ENCODE measurements at regions not wholly inside any gene's neighbourhood (a gene's known extent, or its start where the extent isn't known, plus 50 kb on each side); places are given as distances from the start of the nearest gene placed in this dataset.

GRCh38 chr14:97489750-97490149, 692.6 kb downstream of the VRK1 start:
- no peak for DNase-seq (ENCODE audit: low spot score)
- in situ Hi-C loops (cut with MboI; ENCODE audit: low sequenced_read_pairs, unreplicated experiment): no loop called here
- no peak for TF ChIP-seq CTCF (IDR thresholded peaks at IDR 0.05; ENCODE audit: borderline replicate concordance, control extremely low read depth, extremely low read depth, insufficient read depth, missing control alignments)

GRCh38 chr14:97490521-97491070, 693.4 kb downstream of the VRK1 start:
- in situ Hi-C loops (cut with MboI; ENCODE audit: low sequenced_read_pairs, unreplicated experiment): no loop called here
- no peak for DNase-seq (ENCODE audit: low spot score)

GRCh38 chr14:97491697-97492096, 694.5 kb downstream of the VRK1 start:
- in situ Hi-C loops (cut with MboI; ENCODE audit: low sequenced_read_pairs, unreplicated experiment): no loop called here
- DNase-seq (ENCODE audit: low spot score): no peak
- no peak for TF ChIP-seq CTCF (IDR thresholded peaks at IDR 0.05; ENCODE audit: borderline replicate concordance, control extremely low read depth, extremely low read depth, insufficient read depth, missing control alignments)

More at GRCh38 chr14:97490521-97491070, 693.4 kb downstream of the VRK1 start:
- TF ChIP-seq CTCF (IDR thresholded peaks at IDR 0.05; ENCODE audit: borderline replicate concordance, control extremely low read depth, extremely low read depth, insufficient read depth, missing control alignments): no peak

GRCh38 chr14:97499790-97500481, 702.8 kb downstream of the VRK1 start:
- in situ Hi-C loops (cut with MboI; ENCODE audit: low sequenced_read_pairs, unreplicated experiment): no loop called here
- no peak for TF ChIP-seq CTCF (IDR thresholded peaks at IDR 0.05; ENCODE audit: borderline replicate concordance, control extremely low read depth, extremely low read depth, insufficient read depth, missing control alignments)
- no peak for DNase-seq (ENCODE audit: low spot score)

GRCh38 chr14:97506626-97507025, 709.4 kb downstream of the VRK1 start:
- in situ Hi-C loops (cut with MboI; ENCODE audit: low sequenced_read_pairs, unreplicated experiment): no loop called here
- DNase-seq (ENCODE audit: low spot score): no peak
- no peak for TF ChIP-seq CTCF (IDR thresholded peaks at IDR 0.05; ENCODE audit: borderline replicate concordance, control extremely low read depth, extremely low read depth, insufficient read depth, missing control alignments)

- no peak for DNase-seq (ENCODE audit: low spot score)
- TF ChIP-seq CTCF (IDR thresholded peaks at IDR 0.05; ENCODE audit: borderline replicate concordance, control extremely low read depth, extremely low read depth, insufficient read depth, missing control alignments): no peak
- in situ Hi-C loops (cut with MboI; ENCODE audit: low sequenced_read_pairs, unreplicated experiment): no loop called here
Measured at GRCh38 chr14:97513891-97514290, 716.7 kb downstream of the VRK1 start.
